Endodermal cell (in vitro differentiated cells): ENCODE measurements at regions not wholly inside any gene's neighbourhood (a gene's known extent, or its start where the extent isn't known, plus 50 kb on each side); places are given as distances from the start of the nearest gene placed in this dataset.

Source experiments
- DNase-seq: peaks from one replicate; pipeline ENCODE4 v3.0.0-alpha.2; 2017
- H3K27ac ChIP-seq: 2 replicates; pipeline ENCODE4 v1.5.1; 2013; ENCODE audit warnings: mild to moderate bottlenecking, low read depth, low read length, moderate library complexity
- H3K27me3 ChIP-seq: 2 replicates; pipeline ENCODE4 v1.6.1; 2013; ENCODE audit warnings: mild to moderate bottlenecking, low read length, moderate library complexity; ENCODE audit not compliant: insufficient read depth, control insufficient read depth, poor library complexity, severe bottlenecking
- H3K36me3 ChIP-seq: 2 replicates; pipeline ENCODE4 v1.7.0; 2013; ENCODE audit warnings: mild to moderate bottlenecking, low read length, moderate library complexity; ENCODE audit not compliant: control insufficient read depth, insufficient read depth
- H3K4me1 ChIP-seq: one replicate; pipeline ENCODE4 v1.7.0; 2013; ENCODE audit warnings: low read length; ENCODE audit not compliant: control insufficient read depth, insufficient read depth
- H3K4me3 ChIP-seq: 2 replicates; pipeline ENCODE4 v1.5.1; 2013; ENCODE audit warnings: mild to moderate bottlenecking, low read length, moderate library complexity
- H3K9ac ChIP-seq: 2 replicates; pipeline ENCODE4 v1.6.1; 2013; ENCODE audit warnings: mild to moderate bottlenecking, low read length, moderate library complexity; ENCODE audit not compliant: poor library complexity, severe bottlenecking; ENCODE audit errors: extremely low read depth
- H3K9me3 ChIP-seq: 2 replicates; pipeline ENCODE4 v1.6.1; 2013; ENCODE audit warnings: mild to moderate bottlenecking, low read length, moderate library complexity; ENCODE audit not compliant: control insufficient read depth
- H3K27ac Mint-ChIP-seq: 2 replicates; pipeline ENCODE4 v1.8.0; 2020; ENCODE audit warnings: mixed read lengths
- H3K27me3 Mint-ChIP-seq: 2 replicates; pipeline ENCODE4 v1.8.0; 2021; ENCODE audit warnings: mild to moderate bottlenecking, mixed read lengths; ENCODE audit not compliant: insufficient read depth
- H3K36me3 Mint-ChIP-seq: 2 replicates; pipeline ENCODE4 v1.8.0; 2020; ENCODE audit warnings: low read depth, mixed read lengths
- H3K4me1 Mint-ChIP-seq: 2 replicates; pipeline ENCODE4 v1.8.0; 2020; ENCODE audit warnings: mixed read lengths
- H3K4me3 Mint-ChIP-seq: 2 replicates; pipeline ENCODE4 v1.8.0; 2020; ENCODE audit warnings: mild to moderate bottlenecking, moderate library complexity, mixed read lengths
- H3K9me3 Mint-ChIP-seq: 2 replicates; pipeline ENCODE4 v1.8.0; 2020; ENCODE audit warnings: mild to moderate bottlenecking, mixed read lengths
- CTCF ChIP-seq: fragments of 200-600 bp; sonication (generic); conservative IDR thresholded peaks from 2 replicates; pipeline ENCODE4 v1.5.0; 2021; ENCODE audit warnings: antibody characterized with exemption, mild to moderate bottlenecking
- WGBS, 2 experiments: methylation state at CpG; one replicate each; pipeline versions ENCODE4 v1.1.5 to v1.1.7; 2013; ENCODE audit warnings: missing lambda C conversion rate in 2 of 2, mixed read lengths in 1 of 2; ENCODE audit not compliant: insufficient coverage in 1 of 2, insufficient read length in 1 of 2; 5-methylcytosine and 5-hydroxymethylcytosine counted together

- H3K4me3 Mint-ChIP-seq: no peak overlapping the region
- DNase-seq: no peak
Observed at GRCh38 chr10:111175787-111176186, 99.0 kb downstream of the ADRA2A start.

GRCh38 chr10:111177379-111177778 is 100.5 kb downstream of the ADRA2A start:
- WGBS, 2 experiments: 90 to 97% methylated on average over 2 of the region's 2 CpGs
- DNase-seq: no peak
- no peaks in the 10 kb centered on the region for H3K4me1 ChIP-seq

More at GRCh38 chr10:111175787-111176186, 99.0 kb downstream of the ADRA2A start:
- Histone ChIP-seq H3K36me3 (no peaks in the 10 kb centered on the region), H3K9ac (no peak overlapping the region), H3K4me1 (no peaks in the 10 kb centered on the region), H3K4me3 (no peak overlapping the region), H3K27ac (no peak overlapping the region), H3K9me3 (no peaks in the 10 kb centered on the region), H3K27me3 (no peaks in the 10 kb centered on the region)
- Mint-ChIP-seq H3K9me3 (no peaks in the 10 kb centered on the region), H3K4me1 (no peaks in the 10 kb centered on the region), H3K27me3 (no peaks in the 10 kb centered on the region), H3K27ac (no peak overlapping the region), H3K36me3 (no peaks in the 10 kb centered on the region)
- TF ChIP-seq CTCF: no peak
- WGBS, 2 experiments: 65 to 86% methylated on average over 2 to 3 of the region's 3 CpGs

GRCh38 chr10:111179514-111179913 is 102.7 kb downstream of the ADRA2A start:
- H3K4me3 Mint-ChIP-seq: no peak overlapping the region
- H3K36me3 ChIP-seq: no peaks in the 10 kb centered on the region
- H3K36me3 Mint-ChIP-seq: no peaks in the 10 kb centered on the region
- no peak overlapping the region for H3K27ac Mint-ChIP-seq
- TF ChIP-seq CTCF: no peak
- 90 to 100% methylated on average over 1 to 2 of the region's 2 CpGs for WGBS, 2 experiments
- no peak overlapping the region for H3K9ac ChIP-seq
- no peaks in the 10 kb centered on the region for H3K27me3 ChIP-seq
- no peak overlapping the region for H3K4me3 ChIP-seq
- no peaks in the 10 kb centered on the region for H3K4me1 Mint-ChIP-seq
- no peaks in the 10 kb centered on the region for H3K9me3 ChIP-seq
- no peaks in the 10 kb centered on the region for H3K27me3 Mint-ChIP-seq
- no peaks in the 10 kb centered on the region for H3K9me3 Mint-ChIP-seq
- DNase-seq: no peak
- H3K27ac ChIP-seq: no peak overlapping the region
- H3K4me1 ChIP-seq: no peaks in the 10 kb centered on the region

More at GRCh38 chr10:111177379-111177778, 100.5 kb downstream of the ADRA2A start:
- no peak for TF ChIP-seq CTCF
- no peak overlapping the region for H3K4me3 ChIP-seq
- Mint-ChIP-seq H3K9me3 (no peaks in the 10 kb centered on the region), H3K4me1 (no peaks in the 10 kb centered on the region), H3K36me3 (no peaks in the 10 kb centered on the region), H3K27me3 (no peaks in the 10 kb centered on the region), H3K4me3 (no peak overlapping the region), H3K27ac (no peak overlapping the region)
- no peaks in the 10 kb centered on the region for H3K9me3 ChIP-seq
- no peaks in the 10 kb centered on the region for H3K27me3 ChIP-seq
- no peak overlapping the region for H3K9ac ChIP-seq
- no peaks in the 10 kb centered on the region for H3K36me3 ChIP-seq
- no peak overlapping the region for H3K27ac ChIP-seq
